Psoas muscle (tissue), 7 donors: ENCODE measurements at regions not wholly inside any gene's neighbourhood (a gene's known extent, or its start where the extent isn't known, plus 50 kb on each side); places are given as distances from the start of the nearest gene placed in this dataset.
A peak's percentile ranks its signal among the peaks of the same experiment; 100 is the strongest.
"Not testable (repeated sequence)": the region's sequence is repeated elsewhere in the genome, so short reads cannot be mapped to it uniquely, and the experiment has no call there.

ENCODE experiments used
- ATAC-seq, 4 donors: fragments of 200-7000 bp; cut with Tn5 transposase; one replicate each; pipeline ENCODE4 v1.9.1; 2020; ENCODE audit warnings: moderate library complexity in 3 of 4, mild to moderate bottlenecking in 2 of 4
- DNase-seq, 2 donors: peaks; one replicate each; pipeline ENCODE4 v3.0.0-alpha.2; 2020
- H3K27ac ChIP-seq: fragments of 200-600 bp; one replicate; pipeline ENCODE4 v1.8.0; 2022
- H3K27me3 ChIP-seq, 3 donors: fragments of 200-600 bp in 1 of 3; one replicate each; pipeline versions ENCODE4 v1.6.1 to v1.8.0; 2013 to 2022; ENCODE audit warnings: low read length in 2 of 3, mild to moderate bottlenecking in 2 of 3, moderate library complexity in 1 of 3; ENCODE audit not compliant: insufficient read depth in 3 of 3
- H3K36me3 ChIP-seq, 2 donors: fragments of 200-600 bp in 1 of 2; one replicate each; pipeline versions ENCODE4 v1.6.1 to v1.8.0; 2013 to 2022; ENCODE audit warnings: low read depth in 1 of 2, mild to moderate bottlenecking in 1 of 2, moderate library complexity in 1 of 2; ENCODE audit not compliant: insufficient read depth in 1 of 2
- H3K4me1 ChIP-seq: fragments of 200-600 bp; one replicate; pipeline ENCODE4 v1.8.0; 2022
- H3K4me3 ChIP-seq: fragments of 200-600 bp; one replicate; pipeline ENCODE4 v1.8.0; 2022; ENCODE audit warnings: mild to moderate bottlenecking
- H3K9me3 ChIP-seq: fragments of 200-600 bp; one replicate; pipeline ENCODE4 v1.8.0; 2022
- CTCF ChIP-seq: fragments of 200-600 bp; IDR thresholded peaks from one replicate; pipeline ENCODE4 v1.8.0; 2022; ENCODE audit warnings: antibody characterized with exemption
- WGBS, 3 donors: extraction: QIAGEN DNeasy Blood & Tissue Kit; methylation state at CpG; one replicate each; pipeline versions ENCODE4 v1.1.6 to v1.1.7; 2013; 5-methylcytosine and 5-hydroxymethylcytosine counted together
- intact Hi-C, 2 donors: fragments of 100-400 bp; cut with DNase I; formaldehyde crosslinking; loops; one replicate each; pipeline versions ENCODE4 v1.11.0 to v1.14.2; 2022
- donor health status: healthy with polysubstance abuse.
- donor health status: DM: no; HTN: no; CAD: no; lungs with moderate emphysema.
- donor health status: Bipolar disorder and iron deficiency.
- donor health status: healthy.
- donor health status: DM: yes; HTN: yes; CAD: no.
- donor health status: DM: no; HTN: no; CAD: no.
- donor health status: DM: yes; HTN: yes; CAD: no.

GRCh38 chr2:167817422-167817821, 430.0 kb downstream of the STK39 start:
- peaks cover 0 to 14% of the 10 kb centered on the region in 2 donors for H3K36me3 ChIP-seq
- intact Hi-C loops, result no loop called here
- no peaks in the 10 kb centered on the region for H3K27me3 ChIP-seq
- H3K4me1 ChIP-seq, result no peaks in the 10 kb centered on the region
- TF ChIP-seq CTCF, result no peak
- H3K9me3 ChIP-seq, result no peaks in the 10 kb centered on the region
- ATAC-seq (peak in 1 of 4 donors; percentile 25), DNase-seq (no peak)
- no peak overlapping the region for H3K27ac ChIP-seq
- 48 to 100% (median 99%) methylated on average over 1 of the region's 1 CpG for WGBS, 3 donors
- no peak overlapping the region for H3K4me3 ChIP-seq

GRCh38 chr2:167816874-167817290, 430.5 kb downstream of the STK39 start:
- Histone ChIP-seq H3K27me3 (no peaks in the 10 kb centered on the region), H3K4me3 (no peak overlapping the region), H3K4me1 (no peaks in the 10 kb centered on the region), H3K36me3 (peaks cover 0 to 14% of the 10 kb centered on the region in 2 donors), H3K9me3 (no peaks in the 10 kb centered on the region), H3K27ac (no peak overlapping the region)
- no peak for DNase-seq
- TF ChIP-seq CTCF, result no peak
- ATAC-seq, result no peak
- WGBS, 3 donors, result 43 to 57% (median 55%) methylated on average over 1 of the region's 1 CpG
- intact Hi-C loops, result no loop called here

- TF ChIP-seq CTCF, result no peak
- Histone ChIP-seq H3K27ac (no peak overlapping the region), H3K27me3 (no peaks in the 10 kb centered on the region), H3K4me1 (no peaks in the 10 kb centered on the region), H3K9me3 (no peaks in the 10 kb centered on the region), H3K4me3 (no peak overlapping the region), H3K36me3 (peaks cover 0 to 9% of the 10 kb centered on the region in 2 donors)
- intact Hi-C loops, result no loop called here
- ATAC-seq, result peak in 1 of 4 donors; percentile 34
- 82 to 89% (median 86%) methylated on average over 10 of the region's 10 CpGs for whole genome bisulfite sequencing, 3 donors
- no peak for DNase-seq
Measured at GRCh38 chr2:167814881-167815718, 432.3 kb downstream of the STK39 start.

GRCh38 chr2:167814482-167814880, 432.9 kb downstream of the STK39 start:
- DNase-seq, result not testable (repeated sequence)
- WGBS, 3 donors, result 92 to 94% (median 94%) methylated on average over 13 of the region's 13 CpGs

GRCh38 chr2:167809799-167810198, 437.6 kb downstream of the STK39 start:
- intact Hi-C loops, DNase-seq, H3K27me3 ChIP-seq, H3K27ac ChIP-seq, ATAC-seq, H3K9me3 ChIP-seq, H3K36me3 ChIP-seq, H3K4me3 ChIP-seq, H3K4me1 ChIP-seq: not testable (repeated sequence)
- 88 to 96% (median 89%) methylated on average over 6 to 9 of the region's 9 CpGs for WGBS, 3 donors

More at GRCh38 chr2:167814482-167814880, 432.9 kb downstream of the STK39 start:
- H3K27ac ChIP-seq, H3K4me3 ChIP-seq, H3K36me3 ChIP-seq, ATAC-seq, H3K4me1 ChIP-seq, H3K9me3 ChIP-seq, intact Hi-C loops, H3K27me3 ChIP-seq: not testable (repeated sequence)
